Panc1 (cell line): ENCODE measurements at regions not wholly inside any gene's neighbourhood (a gene's known extent, or its start where the extent isn't known, plus 50 kb on each side); places are given as distances from the start of the nearest gene placed in this dataset.

ENCODE experiments used
- CTCF ChIP-seq: fragments of 450-650 bp; IDR thresholded peaks from 2 replicates; pipeline ENCODE4 v1.5.1; 2017; ENCODE audit warnings: mild to moderate bottlenecking
- POLR2AphosphoS5 ChIP-seq: IDR thresholded peaks from 2 replicates; pipeline ENCODE4 v1.6.1; 2012; ENCODE audit warnings: mild to moderate bottlenecking, low read depth, low read length, moderate library complexity
- SIN3A ChIP-seq: IDR thresholded peaks from 2 replicates; pipeline ENCODE4 v1.6.1; 2012; ENCODE audit warnings: low read depth, mild to moderate bottlenecking, low read length, moderate library complexity, borderline replicate concordance; ENCODE audit not compliant: insufficient read depth
- TCF7L2 ChIP-seq: IDR thresholded peaks from 2 replicates; pipeline ENCODE4 v1.6.1; 2011; ENCODE audit warnings: mild to moderate bottlenecking, low read depth, low read length, inconsistent platforms

- TF ChIP-seq CTCF: no peak
- no peak for TF ChIP-seq POLR2AphosphoS5
- no peak for TF ChIP-seq SIN3A
- no peak for TF ChIP-seq TCF7L2
These were observed 227.9 kb upstream of the ZFP42 start for GRCh38 chr4:187767687-187768086.
